Stomach (tissue), 4 donors: ENCODE measurements at regions not wholly inside any gene's neighbourhood (a gene's known extent, or its start where the extent isn't known, plus 50 kb on each side); places are given as distances from the start of the nearest gene placed in this dataset.

ENCODE experiments used
- POLR2AphosphoS5 ChIP-seq, 3 donors: sonication (generic); formaldehyde crosslinking; IDR thresholded peaks; one replicate each; pipeline ENCODE4 v1.6.1; 2016; ENCODE audit warnings: antibody characterized with exemption in 3 of 3
- TF ChIP-seq, protein P1 (sequence below), 7 experiments: fragments of 450-650 bp in 4 of 7; fragments of 200-600 bp in 3 of 7; sonication (generic) in 3 of 7; IDR thresholded peaks; one replicate each; pipeline ENCODE4 v1.5.1; 2016 to 2019; ENCODE audit warnings: antibody characterized with exemption in 7 of 7, control low read depth in 2 of 7, mild to moderate bottlenecking in 1 of 7

DNA sequence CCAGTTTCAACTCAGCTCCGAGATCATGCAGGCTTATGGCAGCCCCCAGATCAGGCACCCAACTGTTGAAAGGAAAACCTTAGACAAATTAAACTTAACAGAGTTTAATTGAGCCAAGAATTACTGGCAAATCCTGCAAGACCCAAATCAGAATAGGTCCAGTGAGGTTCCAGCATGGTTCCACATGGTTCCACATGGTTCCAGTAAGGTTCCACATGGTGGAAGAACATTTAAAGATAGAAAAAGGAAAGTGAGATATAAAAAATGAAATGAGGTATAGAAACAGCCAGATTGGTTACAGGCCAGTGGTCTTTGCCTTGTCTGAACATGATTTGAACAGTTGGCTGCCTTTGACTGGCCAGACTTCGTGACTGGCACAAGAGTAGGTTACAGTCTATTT lies 288.8 kb upstream of the LRRC7 start:
- TF ChIP-seq, protein P1, sequence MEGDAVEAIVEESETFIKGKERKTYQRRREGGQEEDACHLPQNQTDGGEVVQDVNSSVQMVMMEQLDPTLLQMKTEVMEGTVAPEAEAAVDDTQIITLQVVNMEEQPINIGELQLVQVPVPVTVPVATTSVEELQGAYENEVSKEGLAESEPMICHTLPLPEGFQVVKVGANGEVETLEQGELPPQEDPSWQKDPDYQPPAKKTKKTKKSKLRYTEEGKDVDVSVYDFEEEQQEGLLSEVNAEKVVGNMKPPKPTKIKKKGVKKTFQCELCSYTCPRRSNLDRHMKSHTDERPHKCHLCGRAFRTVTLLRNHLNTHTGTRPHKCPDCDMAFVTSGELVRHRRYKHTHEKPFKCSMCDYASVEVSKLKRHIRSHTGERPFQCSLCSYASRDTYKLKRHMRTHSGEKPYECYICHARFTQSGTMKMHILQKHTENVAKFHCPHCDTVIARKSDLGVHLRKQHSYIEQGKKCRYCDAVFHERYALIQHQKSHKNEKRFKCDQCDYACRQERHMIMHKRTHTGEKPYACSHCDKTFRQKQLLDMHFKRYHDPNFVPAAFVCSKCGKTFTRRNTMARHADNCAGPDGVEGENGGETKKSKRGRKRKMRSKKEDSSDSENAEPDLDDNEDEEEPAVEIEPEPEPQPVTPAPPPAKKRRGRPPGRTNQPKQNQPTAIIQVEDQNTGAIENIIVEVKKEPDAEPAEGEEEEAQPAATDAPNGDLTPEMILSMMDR (IDR thresholded peaks at IDR 0.05), result no peak
- TF ChIP-seq POLR2AphosphoS5 (IDR thresholded peaks at IDR 0.05), result no peak
